ENCODE measurements at regions not wholly inside any gene's neighbourhood (a gene's known extent, or its start where the extent isn't known, plus 50 kb on each side); places are given as distances from the start of the nearest gene placed in this dataset.

DNA sequence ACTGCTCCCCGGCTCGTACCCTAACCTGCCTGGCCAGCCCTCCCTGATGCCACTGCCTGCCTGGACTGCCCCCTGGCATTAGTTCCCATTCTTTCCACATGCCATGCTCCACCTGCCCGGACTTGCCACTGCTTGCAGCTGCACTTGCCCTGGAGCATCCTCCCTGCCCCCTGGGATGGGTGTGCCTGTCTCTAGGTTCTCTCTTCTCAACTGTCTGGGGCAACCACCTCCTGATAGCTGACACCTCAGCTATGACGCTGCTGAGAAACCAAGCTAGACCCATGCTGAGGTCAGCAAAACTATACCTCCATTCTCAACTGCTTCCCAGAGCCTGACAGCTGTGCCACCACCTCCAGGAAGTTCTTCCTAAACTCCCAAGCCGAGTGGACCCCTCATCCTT, 72.1 kb downstream of the PERP start:
- Histone ChIP-seq H3K27ac (no peak overlapping the region), H3K27me3 (no peaks in the 10 kb centered on the region), H3K4me3 (no peak overlapping the region), H3K9me3 (no peaks in the 10 kb centered on the region), H3K4me1 (no peaks in the 10 kb centered on the region), H3K36me3 (no peaks in the 10 kb centered on the region)
- TF ChIP-seq, protein P1, sequence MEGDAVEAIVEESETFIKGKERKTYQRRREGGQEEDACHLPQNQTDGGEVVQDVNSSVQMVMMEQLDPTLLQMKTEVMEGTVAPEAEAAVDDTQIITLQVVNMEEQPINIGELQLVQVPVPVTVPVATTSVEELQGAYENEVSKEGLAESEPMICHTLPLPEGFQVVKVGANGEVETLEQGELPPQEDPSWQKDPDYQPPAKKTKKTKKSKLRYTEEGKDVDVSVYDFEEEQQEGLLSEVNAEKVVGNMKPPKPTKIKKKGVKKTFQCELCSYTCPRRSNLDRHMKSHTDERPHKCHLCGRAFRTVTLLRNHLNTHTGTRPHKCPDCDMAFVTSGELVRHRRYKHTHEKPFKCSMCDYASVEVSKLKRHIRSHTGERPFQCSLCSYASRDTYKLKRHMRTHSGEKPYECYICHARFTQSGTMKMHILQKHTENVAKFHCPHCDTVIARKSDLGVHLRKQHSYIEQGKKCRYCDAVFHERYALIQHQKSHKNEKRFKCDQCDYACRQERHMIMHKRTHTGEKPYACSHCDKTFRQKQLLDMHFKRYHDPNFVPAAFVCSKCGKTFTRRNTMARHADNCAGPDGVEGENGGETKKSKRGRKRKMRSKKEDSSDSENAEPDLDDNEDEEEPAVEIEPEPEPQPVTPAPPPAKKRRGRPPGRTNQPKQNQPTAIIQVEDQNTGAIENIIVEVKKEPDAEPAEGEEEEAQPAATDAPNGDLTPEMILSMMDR (IDR thresholded peaks at IDR 0.05) = no peak
- DNase-seq (ENCODE audit: low spot score) = no peak

GRCh38 chr6:138036111-138036510, 71.1 kb downstream of the PERP start:
- Histone ChIP-seq H3K9me3 (no peaks in the 10 kb centered on the region), H3K36me3 (no peaks in the 10 kb centered on the region), H3K4me3 (no peak overlapping the region), H3K27ac (no peak overlapping the region), H3K4me1 (no peaks in the 10 kb centered on the region), H3K27me3 (no peaks in the 10 kb centered on the region)
- no peak for DNase-seq (ENCODE audit: low spot score)
- TF ChIP-seq, protein P1 (IDR thresholded peaks at IDR 0.05) = no peak

DNA sequence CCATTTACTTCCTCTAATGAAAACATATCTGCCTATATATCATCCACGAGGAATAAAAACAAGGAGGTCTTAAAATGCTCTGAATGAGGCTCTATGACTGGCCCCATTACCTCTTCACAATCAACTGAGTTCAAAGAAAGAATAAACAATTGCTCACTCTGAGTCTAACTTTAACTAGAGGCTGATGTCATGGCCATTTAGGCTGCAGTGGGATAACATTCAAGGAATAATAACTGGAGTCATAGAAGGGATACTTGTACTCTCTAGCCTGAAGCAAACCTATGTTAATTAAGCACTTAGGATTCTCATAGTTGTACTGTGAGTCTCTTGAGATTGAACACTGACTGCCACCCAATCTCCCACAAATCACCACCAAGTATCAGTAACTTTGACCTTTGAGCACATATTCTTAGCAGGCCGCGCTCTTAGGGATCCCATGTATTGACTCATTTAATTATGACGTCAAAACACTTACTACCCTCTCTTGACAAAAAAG, 70.2 kb downstream of the PERP start:
- TF ChIP-seq, protein P1 (IDR thresholded peaks at IDR 0.05) = no peak
- Histone ChIP-seq H3K36me3 (no peaks in the 10 kb centered on the region), H3K4me3 (no peak overlapping the region), H3K4me1 (no peaks in the 10 kb centered on the region), H3K9me3 (no peaks in the 10 kb centered on the region), H3K27ac (no peak overlapping the region), H3K27me3 (no peaks in the 10 kb centered on the region)
- no peak for DNase-seq (ENCODE audit: low spot score)

DNA sequence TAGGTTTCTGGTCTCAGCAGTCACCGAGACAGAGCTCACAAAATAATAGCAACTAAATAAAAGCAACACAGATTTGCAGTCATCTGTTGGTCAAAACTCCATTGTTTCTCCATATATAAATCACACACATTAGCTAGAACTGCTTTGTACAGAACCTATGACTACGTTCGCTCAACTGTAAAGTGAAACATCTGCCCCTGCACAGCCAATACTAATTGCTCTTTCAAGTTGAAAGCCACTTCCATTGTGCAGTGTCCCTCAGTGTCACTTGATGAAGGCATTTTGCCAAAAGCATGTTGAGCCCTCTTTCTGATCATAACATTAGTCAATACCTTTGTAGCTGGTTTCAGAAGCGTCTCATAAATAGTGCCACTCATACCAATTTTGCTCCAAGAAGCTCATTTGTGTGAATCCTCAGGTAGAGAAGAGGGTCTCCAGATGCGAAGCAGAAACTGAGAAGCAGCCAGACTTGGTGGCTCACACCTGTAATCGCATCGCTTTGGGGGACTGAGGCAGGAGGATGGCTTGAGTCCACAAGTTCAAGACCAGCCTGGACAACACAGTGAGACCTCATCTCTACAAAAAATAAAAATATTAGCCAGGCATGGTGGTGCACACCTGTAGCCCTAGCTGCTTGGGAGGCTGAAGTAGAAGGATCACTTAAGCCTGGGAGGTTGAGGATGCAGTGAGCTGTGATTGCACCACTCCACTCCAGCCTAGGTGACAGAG, 68.9 kb downstream of the PERP start:
- DNase-seq (ENCODE audit: low spot score) = no peak
- no peaks in the 10 kb centered on the region for H3K9me3 ChIP-seq
- no peaks in the 10 kb centered on the region for H3K36me3 ChIP-seq
- TF ChIP-seq, protein P1 (IDR thresholded peaks at IDR 0.05) = no peak
- H3K27ac ChIP-seq = no peak overlapping the region
- H3K4me1 ChIP-seq = no peaks in the 10 kb centered on the region
- H3K27me3 ChIP-seq = no peaks in the 10 kb centered on the region
- H3K4me3 ChIP-seq = no peak overlapping the region
